ENCODE measurements at regions not wholly inside any gene's neighbourhood (a gene's known extent, or its start where the extent isn't known, plus 50 kb on each side); places are given as distances from the start of the nearest gene placed in this dataset.

DNA sequence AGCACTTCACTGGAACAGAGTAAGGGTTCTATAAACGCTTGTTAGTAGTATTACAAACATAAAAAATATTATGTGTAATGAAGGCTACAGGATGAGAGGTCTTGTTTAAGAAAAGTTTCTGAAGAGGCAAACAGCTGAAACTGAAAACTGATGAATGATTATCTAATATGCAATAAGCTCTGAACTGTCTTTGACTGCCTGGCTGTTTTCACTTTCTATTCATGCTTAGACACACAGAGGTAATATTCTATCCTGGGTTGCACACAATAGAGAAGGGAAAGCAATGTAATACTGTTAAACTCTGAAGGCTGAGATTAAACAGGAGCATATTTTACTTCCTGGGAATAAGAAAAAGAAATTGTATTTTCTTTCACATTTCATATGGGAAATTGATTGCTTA is 251.3 kb downstream of the ALX1 start:
- no TSS peak for BruUV-seq (replicated peaks)
- POLR2A ChIA-PET (ENCODE audit: unreplicated experiment), result no interaction called here
- Histone ChIP-seq H3K36me3 (ENCODE audit: low read depth) (no peaks in the 10 kb centered on the region), H3F3A (ENCODE audit: insufficient read depth, low read depth) (no peaks in the 10 kb centered on the region), H3K9me3 (ENCODE audit: insufficient read depth, low read depth) (no peaks in the 10 kb centered on the region; the same call in 1 of the 2 replicates), H3K27ac (no peak overlapping the region), H3K79me2 (ENCODE audit: low read depth) (no peaks in the 10 kb centered on the region), H3K4me2 (no peak overlapping the region), H3K9me2 (ENCODE audit: insufficient read depth) (0 out of 2 replicates have a peak, but pooled peaks cover 3% of the 10 kb centered on the region), H3K4me1 (replicated peaks; ENCODE audit: insufficient read depth) (no peaks in the 10 kb centered on the region), H3K27me3 (ENCODE audit: insufficient read depth, low read depth) (no peaks in the 10 kb centered on the region), H4K20me1 (ENCODE audit: insufficient read depth) (no peaks in the 10 kb centered on the region), H2AFZ (no peak overlapping the region), H3K4me3 (no peak overlapping the region)
- intact Hi-C loops (cut with micrococcal nuclease; ENCODE audit: unreplicated experiment), result no loop called here
- TF ChIP-seq EZH2 (IDR thresholded peaks at IDR 0.05; ENCODE audit: low read depth), result no peak
- TF ChIP-seq, protein P1, sequence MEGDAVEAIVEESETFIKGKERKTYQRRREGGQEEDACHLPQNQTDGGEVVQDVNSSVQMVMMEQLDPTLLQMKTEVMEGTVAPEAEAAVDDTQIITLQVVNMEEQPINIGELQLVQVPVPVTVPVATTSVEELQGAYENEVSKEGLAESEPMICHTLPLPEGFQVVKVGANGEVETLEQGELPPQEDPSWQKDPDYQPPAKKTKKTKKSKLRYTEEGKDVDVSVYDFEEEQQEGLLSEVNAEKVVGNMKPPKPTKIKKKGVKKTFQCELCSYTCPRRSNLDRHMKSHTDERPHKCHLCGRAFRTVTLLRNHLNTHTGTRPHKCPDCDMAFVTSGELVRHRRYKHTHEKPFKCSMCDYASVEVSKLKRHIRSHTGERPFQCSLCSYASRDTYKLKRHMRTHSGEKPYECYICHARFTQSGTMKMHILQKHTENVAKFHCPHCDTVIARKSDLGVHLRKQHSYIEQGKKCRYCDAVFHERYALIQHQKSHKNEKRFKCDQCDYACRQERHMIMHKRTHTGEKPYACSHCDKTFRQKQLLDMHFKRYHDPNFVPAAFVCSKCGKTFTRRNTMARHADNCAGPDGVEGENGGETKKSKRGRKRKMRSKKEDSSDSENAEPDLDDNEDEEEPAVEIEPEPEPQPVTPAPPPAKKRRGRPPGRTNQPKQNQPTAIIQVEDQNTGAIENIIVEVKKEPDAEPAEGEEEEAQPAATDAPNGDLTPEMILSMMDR (conservative IDR thresholded peaks at IDR 0.05), result no peak
- no peak for DNase-seq
- CTCF ChIA-PET, result no interaction called here

DNA sequence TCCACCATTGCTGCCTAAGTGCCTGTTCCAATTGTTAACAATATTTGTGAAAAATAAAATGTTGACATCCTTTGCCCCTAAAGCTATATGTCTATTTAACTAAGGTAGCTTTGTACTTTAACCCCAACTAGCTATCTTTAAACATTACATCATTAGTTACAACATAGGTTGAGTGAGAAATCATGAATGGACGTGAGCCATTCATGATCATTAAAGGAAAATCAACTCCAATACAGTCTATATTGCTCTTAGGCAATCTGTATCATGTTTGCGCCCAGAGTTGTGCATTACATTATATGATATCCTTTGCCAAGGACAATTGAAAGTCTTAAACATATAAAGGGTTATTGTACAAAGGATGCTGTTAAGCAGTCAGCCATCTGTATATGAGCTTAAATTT is 269.6 kb downstream of the ALX1 start:
- Histone ChIP-seq H3F3A (ENCODE audit: insufficient read depth, low read depth) (no peaks in the 10 kb centered on the region), H3K4me2 (no peak overlapping the region), H3K36me3 (ENCODE audit: low read depth) (no peaks in the 10 kb centered on the region), H3K79me2 (ENCODE audit: low read depth) (no peaks in the 10 kb centered on the region), H3K4me3 (no peak overlapping the region), H3K27me3 (ENCODE audit: insufficient read depth, low read depth) (no peaks in the 10 kb centered on the region), H3K27ac (no peak overlapping the region), H2AFZ (no peak overlapping the region), H3K4me1 (replicated peaks; ENCODE audit: insufficient read depth) (no peaks in the 10 kb centered on the region), H3K9me3 (ENCODE audit: insufficient read depth, low read depth) (no peaks in the 10 kb centered on the region), H4K20me1 (ENCODE audit: insufficient read depth) (no peaks in the 10 kb centered on the region), H3K9me2 (ENCODE audit: insufficient read depth) (no peaks in the 10 kb centered on the region)
- DNase-seq, result no peak
- TF ChIP-seq, protein P1 (conservative IDR thresholded peaks at IDR 0.05), result no peak
- no peak for TF ChIP-seq EZH2 (IDR thresholded peaks at IDR 0.05; ENCODE audit: low read depth)
- BruUV-seq (replicated peaks), result no TSS peak
- ChIA-PET POLR2A (ENCODE audit: unreplicated experiment) (no interaction called here), CTCF (no interaction called here)
- intact Hi-C loops (cut with micrococcal nuclease; ENCODE audit: unreplicated experiment), result no loop called here

GRCh38 chr12:85550924-85551323 is 270.9 kb downstream of the ALX1 start:
- Histone ChIP-seq H4K20me1 (ENCODE audit: insufficient read depth) (no peaks in the 10 kb centered on the region), H3K9me3 (ENCODE audit: insufficient read depth, low read depth) (no peaks in the 10 kb centered on the region), H3K9me2 (ENCODE audit: insufficient read depth) (no peaks in the 10 kb centered on the region), H3K4me3 (no peak overlapping the region), H3K79me2 (ENCODE audit: low read depth) (no peaks in the 10 kb centered on the region), H3K36me3 (ENCODE audit: low read depth) (no peaks in the 10 kb centered on the region), H3K27ac (no peak overlapping the region), H3K27me3 (ENCODE audit: insufficient read depth, low read depth) (no peaks in the 10 kb centered on the region), H3K4me1 (replicated peaks; ENCODE audit: insufficient read depth) (no peaks in the 10 kb centered on the region), H3F3A (ENCODE audit: insufficient read depth, low read depth) (no peaks in the 10 kb centered on the region), H2AFZ (no peak overlapping the region), H3K4me2 (no peak overlapping the region)
- intact Hi-C loops (cut with micrococcal nuclease; ENCODE audit: unreplicated experiment), result no loop called here
- BruUV-seq (replicated peaks), result no TSS peak
- CTCF ChIA-PET, result no interaction called here
- no peak for TF ChIP-seq EZH2 (IDR thresholded peaks at IDR 0.05; ENCODE audit: low read depth)
- TF ChIP-seq, protein P1 (conservative IDR thresholded peaks at IDR 0.05), result no peak
- no peak for DNase-seq
- POLR2A ChIA-PET (ENCODE audit: unreplicated experiment), result interaction anchor here (0.6 kb wide), 1 partner anchor 8 kb away, joined by 7 read pairs; no protein-coding TSS in a partner anchor

All from PC-9 (cell line).